H1 (cell line): ENCODE measurements at regions not wholly inside any gene's neighbourhood (a gene's known extent, or its start where the extent isn't known, plus 50 kb on each side); places are given as distances from the start of the nearest gene placed in this dataset.

Source experiments
- CTCF ChIA-PET: fragments of 300-600 bp; sonication (Branson Sonifier 250); formaldehyde crosslinking; loops from one replicate; lab custom pipeline; 2021; ENCODE audit not compliant: partially characterized antibody; lab: Charles Lee
- POLR2A ChIA-PET: fragments of 300-600 bp; sonication (Branson Sonifier 250); formaldehyde crosslinking; loops from one replicate; lab custom pipeline; 2021; ENCODE audit warnings: inconsistent platforms; ENCODE audit not compliant: partially characterized antibody; lab: Charles Lee
- DNase-seq, 2 experiments: peaks; one replicate each; pipeline versions ENCODE4 v3.0.0 to v3.0.0-alpha.2; 2010 to 2022; ENCODE audit warnings: low spot score in 2 of 2, low read depth in 1 of 2, mixed read lengths in 1 of 2
- FAIRE-seq: peaks from 2 replicates; lab custom pipeline; 2011; peaks lifted over from hg19 to GRCh38; lab: Jason Lieb, UNC
- H2AFZ ChIP-seq: 2 replicates; pipeline ENCODE4 v1.8.1; 2012; ENCODE audit warnings: low read length, inconsistent platforms
- H2AK5ac ChIP-seq: 2 replicates; pipeline ENCODE4 v1.6.1; 2013; ENCODE audit warnings: low read depth, low read length
- H2BK120ac ChIP-seq: replicated peaks from 2 replicates; pipeline ENCODE3; 2013; ENCODE audit warnings: low read depth, low read length, inconsistent platforms
- H2BK12ac ChIP-seq: 2 replicates; pipeline ENCODE4 v1.6.1; 2013; ENCODE audit warnings: low read depth, low read length
- H2BK15ac ChIP-seq: 2 replicates; pipeline ENCODE4 v1.6.1; 2013; ENCODE audit warnings: low read length
- H2BK20ac ChIP-seq: 2 replicates; pipeline ENCODE4 v1.6.1; 2013; ENCODE audit warnings: low read length
- H2BK5ac ChIP-seq: 2 replicates; pipeline ENCODE4 v1.6.1; 2013; ENCODE audit warnings: low read depth, low read length
- H3K14ac ChIP-seq: 2 replicates; pipeline ENCODE4 v1.6.1; 2013; ENCODE audit warnings: inconsistent platforms; ENCODE audit not compliant: insufficient read length
- H3K18ac ChIP-seq: 2 replicates; pipeline ENCODE4 v1.6.1; 2013; ENCODE audit warnings: low read length; ENCODE audit errors: extremely low read depth
- H3K23ac ChIP-seq: 2 replicates; pipeline ENCODE4 v1.6.1; 2013; ENCODE audit warnings: inconsistent platforms; ENCODE audit not compliant: insufficient read length
- H3K23me2 ChIP-seq: 2 replicates; pipeline ENCODE4 v1.6.1; 2013; ENCODE audit warnings: low read depth, low read length
- H3K27ac ChIP-seq: 2 replicates; pipeline ENCODE4 v1.6.1; 2011; ENCODE audit warnings: low read depth, low read length, inconsistent platforms
- H3K27me3 ChIP-seq, 4 experiments: replicated peaks in 1 of 4; 1 replicate in 1 of 4; 2 replicates in 3 of 4; pipeline versions ENCODE4 v1.6.1 to v1.8.1; 2011 to 2013; ENCODE audit warnings: low read length in 3 of 4, mild to moderate bottlenecking in 3 of 4, inconsistent platforms in 2 of 4, mixed read lengths in 2 of 4, moderate library complexity in 1 of 4; ENCODE audit not compliant: control insufficient read depth in 3 of 4, insufficient read depth in 3 of 4; ENCODE audit errors: extremely low read depth in 1 of 4
- H3K36me3 ChIP-seq, 4 experiments: 2 replicates each; pipeline versions ENCODE4 v1.6.1 to v1.8.1; 2011 to 2013; ENCODE audit warnings: mild to moderate bottlenecking in 4 of 4, low read length in 3 of 4, moderate library complexity in 2 of 4, control low read depth in 1 of 4, inconsistent platforms in 1 of 4; ENCODE audit not compliant: insufficient read depth in 4 of 4, control insufficient read depth in 2 of 4
- H3K4ac ChIP-seq: replicated peaks from 2 replicates; pipeline ENCODE3; 2013; ENCODE audit warnings: low read length, low read depth, mixed read lengths, inconsistent platforms; ENCODE audit not compliant: insufficient read length
- H3K4me1 ChIP-seq, 4 experiments: replicated peaks in 1 of 4; 1 replicate in 1 of 4; 2 replicates in 3 of 4; pipeline versions ENCODE4 v1.6.1 to v1.8.1; 2011 to 2013; ENCODE audit warnings: low read length in 3 of 4, inconsistent platforms in 2 of 4, mixed read lengths in 1 of 4; ENCODE audit not compliant: insufficient read depth in 4 of 4, control insufficient read depth in 3 of 4
- H3K4me2 ChIP-seq, 2 experiments: 2 replicates each; pipeline versions ENCODE4 v1.6.1 to v1.8.1; 2011 to 2013; ENCODE audit warnings: low read depth in 2 of 2, low read length in 2 of 2, control low read depth in 1 of 2, inconsistent platforms in 1 of 2, mild to moderate bottlenecking in 1 of 2; ENCODE audit not compliant: insufficient read depth in 1 of 2
- H3K4me3 ChIP-seq, 4 experiments: fragments of 200-600, 300-600 bp in 1 of 4; sonication (generic), shearing (Covaris generic), sonication (Bioruptor Twin) in 1 of 4; 2 replicates each; pipeline versions ENCODE4 v1.5.1 to v1.8.1; 2011 to 2016; ENCODE audit warnings: low read length in 4 of 4, low read depth in 3 of 4, control low read depth in 2 of 4, inconsistent platforms in 2 of 4, mild to moderate bottlenecking in 2 of 4, mixed read lengths in 1 of 4, moderate library complexity in 1 of 4; ENCODE audit not compliant: insufficient read depth in 2 of 4; ENCODE audit errors: extremely low read depth in 1 of 4
- H3K56ac ChIP-seq: replicated peaks from 2 replicates; pipeline ENCODE3; 2013; ENCODE audit warnings: low read depth, mild to moderate bottlenecking, mixed read lengths, low read length, inconsistent platforms; ENCODE audit not compliant: insufficient read length
- H3K79me1 ChIP-seq: 2 replicates; pipeline ENCODE4 v1.6.1; 2013; ENCODE audit warnings: low read depth, low read length, control low read depth
- H3K79me2 ChIP-seq, 2 experiments: 2 replicates each; pipeline versions ENCODE4 v1.6.1 to v1.8.1; 2012 to 2013; ENCODE audit warnings: low read length in 2 of 2, mild to moderate bottlenecking in 2 of 2, inconsistent platforms in 1 of 2; ENCODE audit not compliant: insufficient read depth in 2 of 2, control insufficient read depth in 1 of 2
- H3K9ac ChIP-seq, 4 experiments: replicated peaks in 1 of 4; 1 replicate in 1 of 4; 2 replicates in 3 of 4; pipeline versions ENCODE4 v1.6.1 to v1.8.1; 2011 to 2013; ENCODE audit warnings: low read depth in 3 of 4, low read length in 3 of 4, control low read depth in 2 of 4, mild to moderate bottlenecking in 2 of 4, moderate library complexity in 2 of 4, inconsistent platforms in 1 of 4; ENCODE audit errors: extremely low read depth in 1 of 4
- H3K9me3 ChIP-seq, 2 experiments: 2 replicates each; pipeline versions ENCODE4 v1.6.1 to v1.8.1; 2012 to 2013; ENCODE audit warnings: mild to moderate bottlenecking in 2 of 2, moderate library complexity in 2 of 2, control low read depth in 1 of 2, inconsistent platforms in 1 of 2, low read depth in 1 of 2, low read length in 1 of 2, mixed read lengths in 1 of 2; ENCODE audit not compliant: insufficient read depth in 2 of 2
- H4K20me1 ChIP-seq, 2 experiments: replicated peaks in 1 of 2; 2 replicates each; pipeline versions ENCODE3 to v1.8.1; 2011 to 2013; ENCODE audit warnings: inconsistent platforms in 2 of 2, low read length in 2 of 2, mild to moderate bottlenecking in 1 of 2; ENCODE audit not compliant: insufficient read depth in 2 of 2, control insufficient read depth in 1 of 2
- H4K5ac ChIP-seq: 2 replicates; pipeline ENCODE4 v1.6.1; 2013; ENCODE audit warnings: low read length, low read depth, mixed read lengths, inconsistent platforms; ENCODE audit not compliant: insufficient read length
- H4K8ac ChIP-seq: 2 replicates; pipeline ENCODE4 v1.8.0; 2013; ENCODE audit warnings: mild to moderate bottlenecking, moderate library complexity, low read length, inconsistent platforms; ENCODE audit not compliant: insufficient read depth; ENCODE audit errors: extremely low read depth
- H4K91ac ChIP-seq: replicated peaks from 2 replicates; pipeline ENCODE3; 2013; ENCODE audit warnings: low read length, mixed read lengths, inconsistent platforms; ENCODE audit not compliant: insufficient read length
- ASH2L ChIP-seq: fragments of 200-600, 300-600 bp; sonication (generic); IDR thresholded peaks from one replicate; pipeline ENCODE4 v1.7.1; 2017; ENCODE audit warnings: low read length
- CBX5 ChIP-seq: fragments of 300-800, 300-1000 bp; sonication (generic); IDR thresholded peaks from 2 replicates; pipeline ENCODE4 v1.7.1; 2016; ENCODE audit warnings: antibody characterized with exemption, low read length, low read depth
- CHD2 ChIP-seq: IDR thresholded peaks from 2 replicates; pipeline ENCODE4 v1.6.1; 2012; ENCODE audit warnings: low read length, improper control_type of control experiment
- GTF2F1 ChIP-seq: IDR thresholded peaks from 2 replicates; pipeline ENCODE4 v1.6.1; 2012; ENCODE audit warnings: low read depth, low read length, improper control_type of control experiment, borderline replicate concordance
- KDM1A ChIP-seq: fragments of 200-600, 300-600 bp; sonication (generic); IDR thresholded peaks from 2 replicates; pipeline ENCODE4 v1.7.1; 2016; ENCODE audit warnings: mild to moderate bottlenecking, low read length, borderline replicate concordance
- SAP30 ChIP-seq: fragments of 300-600 bp; sonication (generic); IDR thresholded peaks from 2 replicates; pipeline ENCODE4 v1.7.1; 2012; ENCODE audit warnings: low read length, moderate library complexity, mild to moderate bottlenecking, inconsistent platforms; ENCODE audit not compliant: insufficient read depth, insufficient replicate concordance
- SP2 ChIP-seq: IDR thresholded peaks from 2 replicates; pipeline ENCODE4 v1.6.1; 2012; ENCODE audit warnings: mild to moderate bottlenecking, low read length, inconsistent platforms
- SUZ12 ChIP-seq: fragments of 200-600 bp; sonication (generic); IDR thresholded peaks from 2 replicates; pipeline ENCODE4 v1.6.1; 2012; ENCODE audit warnings: mild to moderate bottlenecking, inconsistent platforms, low read length, moderate library complexity, mixed read lengths
- TF ChIP-seq, protein P1 (sequence below): IDR thresholded peaks from 2 replicates; pipeline ENCODE4 v1.6.1; 2012; ENCODE audit warnings: inconsistent platforms

- H3K56ac ChIP-seq: no peak overlapping the region
- H4K20me1 ChIP-seq: no peaks in the 10 kb centered on the region
- H2BK12ac ChIP-seq: no peak overlapping the region
- no peaks in the 10 kb centered on the region for H3K79me1 ChIP-seq
- no peak overlapping the region for H2AFZ ChIP-seq
- no peak overlapping the region for H4K8ac ChIP-seq
- H4K91ac ChIP-seq: no peak overlapping the region
- H3K27ac ChIP-seq: no peak overlapping the region
- H3K79me2 ChIP-seq: no peaks in the 10 kb centered on the region
- H3K4me1 ChIP-seq: no peaks in the 10 kb centered on the region
- H4K5ac ChIP-seq: no peak overlapping the region
- no peak for DNase-seq
- ChIA-PET POLR2A (no interaction called here), CTCF (no interaction called here)
- no peak overlapping the region for H2BK5ac ChIP-seq
- H3K14ac ChIP-seq: no peak overlapping the region
- no peak for TF ChIP-seq ASH2L
- TF ChIP-seq GTF2F1: no peak
- TF ChIP-seq SUZ12: no peak
- TF ChIP-seq KDM1A: no peak
- no peak for TF ChIP-seq CHD2
- TF ChIP-seq, protein P1, sequence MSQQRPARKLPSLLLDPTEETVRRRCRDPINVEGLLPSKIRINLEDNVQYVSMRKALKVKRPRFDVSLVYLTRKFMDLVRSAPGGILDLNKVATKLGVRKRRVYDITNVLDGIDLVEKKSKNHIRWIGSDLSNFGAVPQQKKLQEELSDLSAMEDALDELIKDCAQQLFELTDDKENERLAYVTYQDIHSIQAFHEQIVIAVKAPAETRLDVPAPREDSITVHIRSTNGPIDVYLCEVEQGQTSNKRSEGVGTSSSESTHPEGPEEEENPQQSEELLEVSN: no peak
- no peak for TF ChIP-seq SAP30
- no peak for TF ChIP-seq CBX5
- TF ChIP-seq SP2: no peak
- no peak overlapping the region for H3K9ac ChIP-seq
- no peak overlapping the region for H2BK20ac ChIP-seq
- H3K36me3 ChIP-seq: no peaks in the 10 kb centered on the region
- H3K4me2 ChIP-seq: no peak overlapping the region
- H3K4ac ChIP-seq: no peak overlapping the region
- no peak overlapping the region for H3K23ac ChIP-seq
- H3K9me3 ChIP-seq: no peaks in the 10 kb centered on the region
- no peak overlapping the region for H3K18ac ChIP-seq
- H2BK120ac ChIP-seq: no peak overlapping the region
- no peaks in the 10 kb centered on the region for H3K27me3 ChIP-seq
- H3K4me3 ChIP-seq: no peak overlapping the region
- no peak overlapping the region for H2AK5ac ChIP-seq
- H3K23me2 ChIP-seq: no peaks in the 10 kb centered on the region
- no peak for FAIRE-seq
- no peak overlapping the region for H2BK15ac ChIP-seq
Observed at GRCh38 chr4:74578329-74578728, 133.4 kb downstream of the AREG start.
